Stomach (tissue), 4 donors: ENCODE measurements at regions not wholly inside any gene's neighbourhood (a gene's known extent, or its start where the extent isn't known, plus 50 kb on each side); places are given as distances from the start of the nearest gene placed in this dataset.

Experiments
- CTCF ChIP-seq, 7 experiments: fragments of 450-650 bp in 4 of 7; fragments of 200-600 bp in 3 of 7; sonication (generic) in 3 of 7; IDR thresholded peaks; one replicate each; pipeline ENCODE4 v1.5.1; 2016 to 2019; ENCODE audit warnings: antibody characterized with exemption in 7 of 7, control low read depth in 2 of 7, mild to moderate bottlenecking in 1 of 7
- POLR2A ChIP-seq, 4 donors: fragments of 450-650 bp; IDR thresholded peaks; one replicate each; pipeline ENCODE4 v1.6.1; 2016; ENCODE audit warnings: antibody characterized with exemption in 4 of 4, control low read depth in 2 of 4, mild to moderate bottlenecking in 1 of 4, moderate library complexity in 1 of 4

GRCh38 chr6:105611606-105612005 lies 208.7 kb upstream of the PREP start:
- TF ChIP-seq CTCF (IDR thresholded peaks at IDR 0.05): no peak
- no peak for TF ChIP-seq POLR2A (IDR thresholded peaks at IDR 0.05)
